Dermis microvascular lymphatic vessel endothelial cell (primary cell): ENCODE measurements at regions not wholly inside any gene's neighbourhood (a gene's known extent, or its start where the extent isn't known, plus 50 kb on each side); places are given as distances from the start of the nearest gene placed in this dataset.

Experiments
- DNase-seq, 2 donors: peaks; one replicate each; pipeline versions ENCODE4 v3.0.0 to v3.0.0-alpha.2; 2010; ENCODE audit warnings: low read depth in 2 of 2

DNA sequence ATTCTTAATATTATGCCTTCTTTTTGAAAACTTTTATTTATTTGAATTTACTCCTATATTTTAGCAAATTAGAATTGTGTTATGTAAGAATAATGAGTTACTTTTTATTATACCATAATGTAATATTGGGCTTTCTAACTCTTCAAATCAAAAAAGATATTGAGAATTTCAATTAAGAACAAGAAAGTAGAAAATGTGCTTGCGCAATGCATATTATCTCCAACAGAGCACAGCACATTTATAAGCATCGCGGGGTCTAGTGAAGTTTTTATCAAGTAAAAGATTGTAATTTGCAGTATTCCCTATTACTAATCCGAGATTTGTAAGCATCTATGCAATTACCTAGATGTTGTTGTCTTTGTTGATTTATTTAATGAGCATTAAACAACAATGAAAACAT is 829.1 kb upstream of the CNTNAP5 start:
- no peak for DNase-seq

DNA sequence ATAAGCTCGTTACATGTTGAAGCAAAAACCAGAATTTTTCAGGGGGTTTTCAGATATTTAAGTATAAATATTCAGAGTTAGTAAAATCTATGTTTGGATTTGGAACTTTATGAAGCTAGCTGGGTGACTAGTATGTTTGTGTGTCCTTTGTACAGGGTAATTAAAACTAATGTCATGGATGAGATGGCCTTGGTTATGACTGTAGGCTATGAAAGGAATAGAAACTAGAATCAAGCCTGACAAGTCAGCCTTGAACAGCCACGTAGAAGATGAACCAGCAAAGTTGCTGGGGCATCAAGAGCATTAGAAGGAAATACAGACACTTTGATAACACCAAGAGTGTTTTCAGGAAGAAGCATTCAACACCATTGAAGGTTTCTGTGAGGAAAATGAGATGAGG is 825.1 kb upstream of the CNTNAP5 start:
- DNase-seq, result no peak

DNA sequence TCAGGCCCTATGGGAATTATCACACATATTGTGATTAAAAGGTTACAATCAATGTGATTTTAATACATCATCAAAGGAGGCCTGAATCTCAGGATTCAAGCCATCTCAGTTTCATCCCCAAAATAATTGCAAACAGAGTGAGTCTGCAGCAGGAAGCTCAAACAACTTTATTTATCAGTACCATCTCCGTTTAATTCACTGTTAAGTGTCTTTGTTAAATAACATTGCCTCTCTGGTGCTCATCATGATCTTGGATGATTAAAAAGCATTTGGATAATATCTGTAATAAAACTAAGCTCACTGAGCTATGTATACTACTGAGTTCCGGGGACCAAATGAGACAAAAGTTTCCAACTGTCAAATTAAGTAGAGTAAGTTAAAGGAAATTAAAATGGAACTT is 817.8 kb upstream of the CNTNAP5 start:
- DNase-seq, result no peak

DNA sequence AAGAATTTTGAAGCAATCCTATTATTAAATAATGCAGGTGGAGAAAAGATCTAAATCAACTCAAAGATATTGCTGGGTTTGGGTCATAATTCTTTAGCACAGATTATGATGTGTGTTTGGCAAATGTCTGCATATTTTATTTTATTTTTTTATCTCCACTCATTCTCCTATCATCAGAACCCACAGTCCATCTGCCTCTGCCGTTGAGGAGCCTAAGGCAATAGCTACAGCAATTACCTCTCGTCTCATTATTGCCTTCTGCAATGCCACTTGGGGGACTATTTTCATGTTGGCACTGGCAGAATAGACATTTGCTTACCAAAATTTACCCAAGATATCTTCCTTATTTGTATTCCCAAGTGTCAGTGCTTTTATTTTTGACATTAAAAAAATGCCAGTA is 815.9 kb upstream of the CNTNAP5 start:
- DNase-seq, result no peak

DNA sequence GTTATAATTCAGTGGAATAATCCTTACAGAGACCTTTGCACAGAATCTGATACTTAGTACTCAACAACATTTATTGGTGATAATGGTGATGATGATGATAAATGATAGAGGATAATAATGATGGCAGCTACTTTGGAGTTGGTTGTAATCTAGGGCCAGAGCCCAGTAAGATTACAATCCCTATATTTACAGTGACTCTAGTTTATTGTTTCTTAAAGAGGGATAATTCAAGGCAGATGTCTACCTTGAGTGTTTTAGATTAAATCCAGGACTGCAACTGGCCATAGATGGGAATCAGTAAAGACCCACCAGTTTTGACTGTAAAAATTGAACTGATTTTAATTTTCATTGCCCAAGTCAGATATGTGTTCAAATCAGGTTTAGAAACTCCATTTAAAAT is 813.9 kb upstream of the CNTNAP5 start:
- no peak for DNase-seq

DNA sequence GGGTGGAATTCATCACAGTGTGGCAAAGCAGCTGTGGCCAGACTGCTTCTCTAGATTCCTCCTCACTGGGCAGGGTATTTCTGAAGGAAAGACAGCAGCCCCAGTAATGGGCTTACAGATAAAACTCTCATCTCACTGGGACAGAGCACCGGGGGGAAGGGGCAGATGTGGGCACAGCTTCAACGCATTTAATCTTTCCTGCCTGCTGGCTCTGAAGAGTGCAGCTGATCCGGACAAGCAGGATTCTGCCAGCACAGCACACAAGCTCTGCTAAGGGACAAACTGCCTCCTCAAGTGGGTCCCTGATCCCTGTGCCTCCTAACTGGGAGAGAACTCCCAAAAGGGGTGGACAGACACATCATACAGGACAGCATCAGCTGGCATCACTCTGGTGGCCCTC is 779.9 kb upstream of the CNTNAP5 start:
- DNase-seq, result no peak

DNA sequence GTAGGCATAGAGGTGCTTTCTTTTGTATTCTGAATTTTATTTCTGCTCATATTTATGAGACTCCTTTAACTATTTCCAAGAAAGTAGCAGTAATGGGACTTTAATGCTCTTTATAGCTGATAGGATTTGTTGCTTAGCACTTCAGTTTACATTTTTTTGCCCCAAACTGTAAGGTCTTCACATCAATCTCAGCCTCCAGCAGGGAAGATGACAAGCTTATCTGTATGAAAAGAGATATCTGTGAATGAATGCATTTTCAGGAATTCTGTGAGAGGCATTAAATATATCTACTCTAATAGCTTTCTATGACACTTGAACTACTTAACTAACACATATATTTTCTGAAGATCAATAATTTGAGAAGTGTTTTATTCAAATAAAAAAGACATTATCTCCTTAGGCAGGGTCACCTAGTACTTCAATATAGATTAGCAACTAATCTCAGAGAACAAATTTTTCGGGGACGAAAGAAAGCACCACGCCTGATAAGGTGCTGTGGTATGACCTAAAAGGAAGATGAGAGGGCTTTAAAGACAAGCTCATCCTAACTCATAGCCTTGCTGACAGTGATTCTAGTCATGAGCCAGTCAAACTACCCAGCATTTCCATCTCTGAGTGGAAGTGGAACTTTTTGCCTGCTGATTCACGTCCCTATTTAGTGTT is 766.1 kb upstream of the CNTNAP5 start:
- no peak for DNase-seq

DNA sequence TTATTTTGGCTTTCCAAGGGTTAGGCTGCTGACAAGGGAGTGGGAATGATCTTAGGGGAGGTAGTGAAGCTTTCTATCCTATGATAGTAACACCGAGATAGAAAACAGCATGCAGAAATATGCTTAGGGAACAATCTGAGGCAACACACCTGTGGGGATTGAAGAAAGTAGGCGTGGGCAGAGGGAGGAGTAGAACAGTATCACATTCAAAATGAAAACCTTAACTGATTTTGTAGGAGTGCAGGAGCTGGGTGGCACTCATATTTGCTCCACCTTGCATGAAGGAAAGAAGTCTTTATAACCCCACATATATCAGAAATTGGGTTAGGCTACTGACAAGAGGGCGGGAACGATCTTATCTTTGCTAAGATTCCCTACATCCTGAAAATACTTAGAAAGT is 762.2 kb upstream of the CNTNAP5 start:
- no peak for DNase-seq

DNA sequence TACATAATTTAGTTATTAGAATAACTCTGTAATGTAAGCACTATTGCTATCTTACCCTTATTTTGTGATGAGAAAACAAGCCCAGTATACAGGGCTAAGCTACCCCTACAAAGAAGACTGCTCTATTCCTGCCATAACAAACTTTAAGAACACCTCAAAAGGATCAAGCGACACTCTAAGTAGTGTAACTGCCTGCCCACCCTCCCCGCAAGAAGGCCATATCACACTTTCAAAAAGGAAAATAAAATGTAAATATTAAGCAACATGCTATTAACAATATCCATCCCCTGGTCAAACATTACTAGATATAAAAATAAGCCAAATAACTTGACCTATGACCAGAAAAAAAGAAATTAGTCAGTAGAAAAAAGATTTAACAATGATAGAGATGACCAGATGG is 741.7 kb upstream of the CNTNAP5 start:
- no peak for DNase-seq

DNA sequence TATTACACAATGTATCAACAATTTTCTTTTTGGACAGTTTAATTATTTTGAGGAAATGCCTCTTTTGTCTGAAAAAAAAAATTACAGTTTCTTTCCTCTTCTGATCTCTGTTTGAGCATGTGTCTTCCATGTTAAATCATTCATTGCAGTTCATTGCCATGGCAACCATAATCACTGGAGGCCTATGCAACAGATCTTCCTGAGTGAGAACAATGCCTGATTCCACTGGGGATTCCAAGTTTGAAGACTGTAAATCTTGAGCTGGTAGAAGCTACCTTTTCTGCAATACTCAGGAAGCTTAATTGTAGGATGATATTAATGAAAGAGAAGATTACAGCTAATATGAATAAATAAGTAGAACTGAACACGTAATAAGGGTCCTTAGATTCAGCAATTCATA is 721.4 kb upstream of the CNTNAP5 start:
- DNase-seq, result no peak
